ENCODE measurements at regions not wholly inside any gene's neighbourhood (a gene's known extent, or its start where the extent isn't known, plus 50 kb on each side); places are given as distances from the start of the nearest gene placed in this dataset.

DNA sequence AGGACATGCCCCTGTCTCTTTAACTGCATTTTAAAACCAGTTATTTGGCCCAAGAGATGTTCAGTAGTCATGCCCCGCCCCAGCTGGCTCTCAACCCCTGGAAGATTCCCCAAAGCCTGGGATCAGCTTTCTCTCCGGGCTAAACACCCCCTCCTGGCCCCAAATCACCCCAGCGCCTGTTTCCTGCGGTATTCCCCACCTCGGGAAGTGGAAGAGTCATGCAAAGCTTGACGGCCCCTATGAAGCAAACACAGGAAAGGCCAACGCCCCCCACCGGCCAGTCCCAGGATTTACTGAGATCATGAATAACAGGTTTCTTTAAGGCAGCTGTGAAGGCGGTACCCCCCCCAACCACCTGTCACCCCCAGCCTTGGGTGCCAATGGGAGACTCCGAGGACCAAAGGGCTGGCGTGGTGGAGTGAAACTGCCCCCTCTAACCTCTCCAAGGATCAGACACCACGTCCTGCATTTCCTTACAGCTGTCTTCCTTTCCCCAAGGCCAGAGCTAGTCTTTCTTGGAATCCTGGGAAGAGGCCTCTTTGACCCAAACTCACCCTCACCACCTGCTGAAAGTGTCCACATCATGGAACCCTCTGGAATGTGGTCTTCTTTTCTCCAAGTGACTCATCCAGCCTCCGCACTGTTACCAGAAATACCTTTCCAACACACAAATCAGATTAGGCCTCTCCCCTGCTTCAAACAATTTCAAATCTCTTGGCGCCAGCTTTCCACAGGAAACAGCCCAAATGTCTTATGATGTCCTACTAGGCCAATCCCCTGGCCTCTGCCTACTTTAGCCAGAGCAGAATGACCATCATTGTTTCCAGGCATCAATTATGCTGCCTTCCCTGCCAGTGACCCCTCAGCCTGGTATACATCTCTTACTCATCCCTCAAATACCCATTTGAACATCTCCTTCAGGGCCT lies 301.5 kb downstream of the ZEB1 start:
- DNase-seq (ENCODE audit: low spot score) = peak; percentile 85
- intact Hi-C loops (cut with DNase I) = loop anchor here (5.0 kb wide), 3 partner anchors 37 to 298 kb away; no protein-coding TSS in a partner anchor

GRCh38 chr10:31619531-31620061 lies 300.6 kb downstream of the ZEB1 start:
- intact Hi-C loops (cut with DNase I) = loop anchor here (5.0 kb wide), 3 partner anchors 38 to 297 kb away; no protein-coding TSS in a partner anchor
- DNase-seq (ENCODE audit: low spot score) = no peak

GRCh38 chr10:31618541-31619291 lies 299.7 kb downstream of the ZEB1 start:
- intact Hi-C loops (cut with DNase I) = no loop called here
- no peak for DNase-seq (ENCODE audit: low spot score)

GRCh38 chr10:31617757-31618156 lies 298.7 kb downstream of the ZEB1 start:
- intact Hi-C loops (cut with DNase I) = no loop called here
- DNase-seq (ENCODE audit: low spot score) = no peak

DNA sequence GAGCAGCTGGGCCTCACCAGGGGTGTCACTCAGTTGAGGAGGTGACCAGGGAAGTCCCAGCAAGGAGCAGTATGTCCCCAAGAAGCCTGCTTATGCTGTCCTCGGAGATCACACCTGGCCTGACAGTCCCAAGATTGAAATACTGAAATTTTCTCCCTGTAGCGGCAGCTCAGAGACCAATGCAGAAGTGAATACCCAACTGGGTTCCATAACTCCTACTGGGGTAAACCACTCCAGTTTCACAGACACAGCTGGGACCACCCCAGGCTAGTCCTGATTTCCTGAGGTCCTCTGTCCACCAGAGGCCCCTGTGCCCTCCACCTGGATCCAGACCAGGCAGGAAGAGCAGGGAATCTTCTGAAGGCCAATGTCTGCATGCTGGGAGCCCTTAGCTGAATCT lies 298.1 kb downstream of the ZEB1 start:
- intact Hi-C loops (cut with DNase I) = no loop called here
- DNase-seq (ENCODE audit: low spot score) = no peak

- intact Hi-C loops (cut with DNase I) = no loop called here
- DNase-seq (ENCODE audit: low spot score) = no peak
These were observed 296.1 kb downstream of the ZEB1 start for GRCh38 chr10:31615129-31615528.

- no peak for DNase-seq (ENCODE audit: low spot score)
- intact Hi-C loops (cut with DNase I) = no loop called here
These were observed 295.6 kb downstream of the ZEB1 start for GRCh38 chr10:31614611-31615010.

DNA sequence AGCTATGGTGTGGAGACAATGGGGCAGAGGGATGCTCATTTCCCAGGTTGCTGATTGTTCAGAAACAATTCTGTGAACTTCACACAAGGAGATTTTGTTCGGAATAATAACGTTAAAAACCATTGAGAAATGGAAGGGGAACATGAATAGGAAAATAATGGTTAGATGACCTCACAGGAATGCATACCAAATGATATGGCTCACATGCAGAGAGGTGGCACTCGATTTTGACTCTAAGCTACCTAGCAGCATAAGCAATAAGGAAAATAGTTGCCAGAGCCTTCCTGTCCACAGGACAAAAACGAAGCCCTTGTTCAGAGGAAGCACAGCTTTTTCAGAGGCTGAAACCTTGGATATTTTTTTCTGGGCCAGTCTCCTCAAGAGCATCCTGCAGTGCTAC lies 293.1 kb downstream of the ZEB1 start:
- intact Hi-C loops (cut with DNase I) = no loop called here
- no peak for DNase-seq (ENCODE audit: low spot score)

- no peak for DNase-seq (ENCODE audit: low spot score)
- intact Hi-C loops (cut with DNase I) = no loop called here
These were observed 292.1 kb downstream of the ZEB1 start for GRCh38 chr10:31611161-31611560.

GRCh38 chr10:31607481-31607880 lies 288.5 kb downstream of the ZEB1 start:
- DNase-seq (ENCODE audit: low spot score) = no peak
- intact Hi-C loops (cut with DNase I) = no loop called here

- intact Hi-C loops (cut with DNase I) = no loop called here
- DNase-seq (ENCODE audit: low spot score) = no peak
These were observed 287.8 kb downstream of the ZEB1 start for GRCh38 chr10:31606841-31607240.

GRCh38 chr10:31605861-31606525 lies 287.0 kb downstream of the ZEB1 start:
- intact Hi-C loops (cut with DNase I) = no loop called here
- no peak for DNase-seq (ENCODE audit: low spot score)

GRCh38 chr10:31605426-31605825 lies 286.4 kb downstream of the ZEB1 start:
- no peak for DNase-seq (ENCODE audit: low spot score)
- intact Hi-C loops (cut with DNase I) = no loop called here

DNA sequence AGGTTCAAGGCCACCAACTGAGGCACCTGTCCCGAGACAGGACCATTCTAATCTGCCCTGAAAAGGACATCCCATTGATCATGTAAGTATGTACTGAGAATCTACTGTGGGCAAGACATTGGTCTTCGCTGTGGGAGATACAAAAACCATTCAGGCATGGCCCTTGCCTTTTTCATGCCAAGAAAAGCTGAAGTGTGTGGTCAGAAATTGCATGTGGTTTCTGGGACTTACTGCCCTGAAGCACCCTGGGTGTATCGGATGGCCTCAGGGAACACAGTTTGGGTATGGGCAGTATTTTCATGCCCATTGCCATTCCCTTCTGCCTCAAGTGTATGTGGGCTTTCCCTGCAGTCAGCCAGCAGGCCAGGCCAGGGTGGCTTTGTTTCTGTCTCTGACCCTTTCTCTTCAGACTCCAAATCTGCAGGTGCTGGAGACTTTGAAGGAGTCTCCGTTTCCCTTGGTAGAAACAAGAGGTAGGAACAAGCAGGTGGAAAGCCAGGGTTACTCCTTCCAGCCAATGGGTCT lies 285.7 kb downstream of the ZEB1 start:
- DNase-seq (ENCODE audit: low spot score) = no peak
- intact Hi-C loops (cut with DNase I) = loop anchor here (5.0 kb wide), 1 partner anchor 158 kb away; no protein-coding TSS in a partner anchor

DNA sequence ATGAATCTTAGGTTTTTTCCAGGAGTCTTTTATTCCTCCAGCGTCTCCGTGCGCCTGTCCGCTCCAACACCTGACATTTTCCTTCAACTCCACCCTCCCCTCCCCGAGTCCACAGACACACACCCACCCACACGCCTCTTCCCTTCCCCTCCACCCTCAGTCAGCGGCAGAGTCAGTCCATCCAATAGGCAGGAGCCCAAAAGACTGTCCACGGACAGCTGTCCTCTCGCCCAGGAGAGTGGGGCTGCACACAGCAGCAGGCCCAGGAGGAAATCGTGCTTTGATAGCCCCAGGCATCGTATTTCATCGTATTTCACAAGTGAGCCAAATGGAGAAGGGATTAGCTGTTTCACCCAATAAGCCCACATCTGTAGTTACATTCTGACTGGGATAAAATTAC lies 285.1 kb downstream of the ZEB1 start:
- intact Hi-C loops (cut with DNase I) = loop anchor here (5.0 kb wide), 1 partner anchor 158 kb away; no protein-coding TSS in a partner anchor
- DNase-seq (ENCODE audit: low spot score) = no peak

GRCh38 chr10:31603235-31604087 lies 284.4 kb downstream of the ZEB1 start:
- peak; percentile 98 for DNase-seq (ENCODE audit: low spot score)
- intact Hi-C loops (cut with DNase I) = loop anchor here (1.0 to 5.0 kb wide), 3 partner anchors 94 to 283 kb away; no protein-coding TSS in a partner anchor

GRCh38 chr10:31602541-31603234 lies 283.7 kb downstream of the ZEB1 start:
- intact Hi-C loops (cut with DNase I) = loop anchor here (1.0 to 5.0 kb wide), 3 partner anchors 95 to 282 kb away; no protein-coding TSS in a partner anchor

GRCh38 chr10:31601136-31601535 lies 282.1 kb downstream of the ZEB1 start:
- DNase-seq (ENCODE audit: low spot score) = no peak
- intact Hi-C loops (cut with DNase I) = loop anchor here (5.0 kb wide), 1 partner anchor 161 kb away; no protein-coding TSS in a partner anchor

More at GRCh38 chr10:31602541-31603234, 283.7 kb downstream of the ZEB1 start:
- DNase-seq (ENCODE audit: low spot score) = no peak

Data from cardiac septum (tissue), 1 donor.